ENCODE measurements at regions not wholly inside any gene's neighbourhood (a gene's known extent, or its start where the extent isn't known, plus 50 kb on each side); places are given as distances from the start of the nearest gene placed in this dataset.

GRCh38 chr12:97800561-97800960 lies 338.0 kb downstream of the RMST start:
- H4K20me1 ChIP-seq (ENCODE audit: control insufficient read depth, extremely low read depth, insufficient read depth, low read length) = no peaks in the 10 kb centered on the region
- no peak overlapping the region for H3K27ac ChIP-seq (ENCODE audit: control insufficient read depth, insufficient read depth, low read length)
- H3K9me3 ChIP-seq (ENCODE audit: control insufficient read depth, low read depth, low read length) = no peaks in the 10 kb centered on the region
- H3K36me3 ChIP-seq (ENCODE audit: control insufficient read depth in 2 of 2, extremely low read depth in 1 of 2, insufficient read depth in 2 of 2, low read length in 2 of 2) = no peaks in the 10 kb centered on the region
- no peak overlapping the region for H3K4me2 ChIP-seq (ENCODE audit: control insufficient read depth, extremely low read depth, insufficient read depth, low read depth, low read length)
- no peak overlapping the region for H2AFZ ChIP-seq (ENCODE audit: control insufficient read depth, low read length)
- H3K4me1 ChIP-seq (ENCODE audit: control insufficient read depth, extremely low read depth, insufficient read depth, low read length) = no peaks in the 10 kb centered on the region
- H3K27me3 ChIP-seq (ENCODE audit: control insufficient read depth, extremely low read depth, insufficient read depth, low read length) = no peaks in the 10 kb centered on the region
- dilution Hi-C loops (cut with MboI; ENCODE audit: extremely low pct_ligation_motif_present, low sequenced_read_pairs) = no loop called here
- no peak overlapping the region for H3K4me3 ChIP-seq (ENCODE audit: control insufficient read depth in 2 of 3, extremely low read depth in 1 of 3, insufficient read depth in 2 of 3, low read depth in 1 of 3, low read length in 3 of 3)
- no peaks in the 10 kb centered on the region for H3K9me1 ChIP-seq (ENCODE audit: control insufficient read depth, extremely low read depth, insufficient read depth, low read length)
- TF ChIP-seq EZH2 (IDR thresholded peaks at IDR 0.05; ENCODE audit: low read length) (no peak), CTCF (optimal IDR thresholded peaks at IDR 0.05 in 1 of 3, IDR thresholded peaks at IDR 0.05 in 1 of 3, conservative IDR thresholded peaks at IDR 0.05 in 1 of 3; ENCODE audit: extremely low read depth in 1 of 3, insufficient read depth in 2 of 3, low read length in 3 of 3) (no peak)
- FAIRE-seq = no peak
- no peaks in the 10 kb centered on the region for H3K79me2 ChIP-seq (ENCODE audit: control insufficient read depth, insufficient read depth, low read length)
- DNase-seq (ENCODE audit: low read depth, low spot score) = no peak
- H3K9ac ChIP-seq (ENCODE audit: control insufficient read depth, extremely low read depth, insufficient read depth, low read length) = no peak overlapping the region

- no peak overlapping the region for H3K27ac ChIP-seq (ENCODE audit: control insufficient read depth, insufficient read depth, low read length)
- H3K4me3 ChIP-seq (ENCODE audit: control insufficient read depth in 2 of 3, extremely low read depth in 1 of 3, insufficient read depth in 2 of 3, low read depth in 1 of 3, low read length in 3 of 3) = no peak overlapping the region
- H3K9me3 ChIP-seq (ENCODE audit: control insufficient read depth, low read depth, low read length) = no peaks in the 10 kb centered on the region
- H3K4me2 ChIP-seq (ENCODE audit: control insufficient read depth, extremely low read depth, insufficient read depth, low read depth, low read length) = no peak overlapping the region
- no peak overlapping the region for H2AFZ ChIP-seq (ENCODE audit: control insufficient read depth, low read length)
- DNase-seq (ENCODE audit: low read depth, low spot score) = no peak
- no peaks in the 10 kb centered on the region for H3K27me3 ChIP-seq (ENCODE audit: control insufficient read depth, extremely low read depth, insufficient read depth, low read length)
- TF ChIP-seq CTCF (optimal IDR thresholded peaks at IDR 0.05 in 1 of 3, IDR thresholded peaks at IDR 0.05 in 1 of 3, conservative IDR thresholded peaks at IDR 0.05 in 1 of 3; ENCODE audit: extremely low read depth in 1 of 3, insufficient read depth in 2 of 3, low read length in 3 of 3) (no peak), EZH2 (IDR thresholded peaks at IDR 0.05; ENCODE audit: low read length) (no peak)
- no peaks in the 10 kb centered on the region for H3K9me1 ChIP-seq (ENCODE audit: control insufficient read depth, extremely low read depth, insufficient read depth, low read length)
- H3K4me1 ChIP-seq (ENCODE audit: control insufficient read depth, extremely low read depth, insufficient read depth, low read length) = no peaks in the 10 kb centered on the region
- H3K36me3 ChIP-seq (ENCODE audit: control insufficient read depth in 2 of 2, extremely low read depth in 1 of 2, insufficient read depth in 2 of 2, low read length in 2 of 2) = no peaks in the 10 kb centered on the region
- dilution Hi-C loops (cut with MboI; ENCODE audit: extremely low pct_ligation_motif_present, low sequenced_read_pairs) = no loop called here
- no peaks in the 10 kb centered on the region for H4K20me1 ChIP-seq (ENCODE audit: control insufficient read depth, extremely low read depth, insufficient read depth, low read length)
- FAIRE-seq = no peak
- no peak overlapping the region for H3K9ac ChIP-seq (ENCODE audit: control insufficient read depth, extremely low read depth, insufficient read depth, low read length)
- H3K79me2 ChIP-seq (ENCODE audit: control insufficient read depth, insufficient read depth, low read length) = no peaks in the 10 kb centered on the region
These were observed 339.0 kb downstream of the RMST start for GRCh38 chr12:97801471-97802059.

Measured in keratinocyte (primary cell).